RWPE1 (cell line): ENCODE measurements at regions not wholly inside any gene's neighbourhood (a gene's known extent, or its start where the extent isn't known, plus 50 kb on each side); places are given as distances from the start of the nearest gene placed in this dataset.

Experiments
- CTCF ChIA-PET: fragments of 350-600 bp; sonication (Branson Sonifier 250); formaldehyde crosslinking; extraction: SDS; loops from one replicate; lab custom pipeline; 2021; lab: Yijun Ruan, JAX
- POLR2A ChIA-PET: fragments of 400-600 bp; formaldehyde crosslinking; extraction: SDS; loops from one replicate; lab custom pipeline; 2020; ENCODE audit warnings: antibody characterized with exemption; ENCODE audit not compliant: low non-redundant PET; lab: Yijun Ruan, JAX
- DNase-seq: peaks from one replicate; pipeline ENCODE4 v3.0.0; 2012; ENCODE audit warnings: low spot score
- H3K27ac ChIP-seq: fragments of 450-650 bp; 2 replicates; pipeline ENCODE4 v1.5.1; 2017
- CTCF ChIP-seq: fragments of 450-650 bp; conservative IDR thresholded peaks from 2 replicates; pipeline ENCODE4 v1.5.1; 2017; ENCODE audit warnings: low read depth, mild to moderate bottlenecking

DNA sequence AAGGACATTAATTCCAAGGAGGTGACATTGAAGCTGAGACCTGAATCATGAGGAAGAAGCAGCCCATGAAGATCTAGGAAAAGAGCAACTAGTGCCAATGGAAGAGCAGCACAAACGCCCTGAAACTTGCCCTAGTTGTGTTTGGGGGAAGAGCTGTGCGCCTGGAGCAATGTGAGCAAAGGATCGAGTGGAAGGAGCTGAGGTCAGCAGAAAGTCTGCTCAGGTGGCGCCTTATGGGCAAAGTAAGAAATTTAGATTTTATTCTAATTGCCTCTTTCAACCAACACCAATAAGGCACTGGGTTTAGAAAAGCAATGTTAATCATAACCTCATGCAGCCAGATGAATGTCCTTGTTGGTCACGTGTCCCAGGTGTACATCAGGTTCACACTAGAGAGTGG, 226.0 kb upstream of the THSD7B start:
- ChIA-PET CTCF (no interaction called here), POLR2A (no interaction called here)
- no peak for TF ChIP-seq CTCF

GRCh38 chr2:136538489-136538888, 226.9 kb upstream of the THSD7B start:
- H3K27ac ChIP-seq, result no peak overlapping the region
- ChIA-PET POLR2A (no interaction called here), CTCF (interaction anchor here (0.5 kb wide), 1 partner anchor 18 kb away, joined by 4 read pairs; no protein-coding TSS in a partner anchor)
- DNase-seq, result no peak
- TF ChIP-seq CTCF, result no peak

More for the DNA sequence above, 226.0 kb upstream of the THSD7B start:
- H3K27ac ChIP-seq, result no peak overlapping the region
- no peak for DNase-seq

DNA sequence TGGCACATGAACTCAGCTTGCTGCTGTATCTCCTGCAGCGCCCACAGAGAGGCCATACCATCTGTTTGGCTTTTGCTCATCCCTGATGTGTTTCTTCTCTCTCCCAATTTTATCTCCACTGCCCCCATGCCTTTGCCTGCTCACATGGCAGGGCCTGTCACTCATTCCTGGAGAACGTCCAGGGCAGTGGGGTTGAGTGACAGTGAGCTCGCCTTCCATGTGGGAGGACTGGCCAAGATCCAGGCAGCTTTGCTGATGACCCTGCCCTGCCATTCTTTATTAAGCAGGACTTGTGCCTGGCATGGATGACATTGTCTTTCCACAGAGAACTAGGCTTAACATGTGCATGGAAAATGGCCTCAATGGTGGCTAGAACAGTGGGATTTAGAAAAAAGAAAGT, 230.5 kb upstream of the THSD7B start:
- CTCF ChIA-PET, result no interaction called here
- no peak overlapping the region for H3K27ac ChIP-seq
- no peak for DNase-seq
- TF ChIP-seq CTCF, result no peak
- POLR2A ChIA-PET, result no interaction called here

DNA sequence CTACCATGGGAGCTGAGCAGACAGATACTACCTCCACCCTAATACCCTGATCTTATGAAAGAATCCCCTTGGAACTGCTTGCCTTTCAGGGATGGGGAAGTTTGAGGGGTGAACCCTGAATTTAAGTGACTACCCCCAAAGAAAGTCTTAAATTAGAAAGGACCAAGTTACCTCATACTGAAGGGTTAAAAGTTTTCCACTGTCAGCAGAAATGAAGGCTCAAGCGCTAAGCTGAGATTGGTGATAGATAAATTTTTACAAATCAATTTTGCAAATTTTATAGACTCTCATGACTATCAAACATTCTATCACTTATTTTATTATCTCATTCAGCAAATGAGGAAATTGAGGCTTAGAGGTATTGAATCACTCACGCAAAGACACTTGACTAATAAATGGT, 233.2 kb upstream of the THSD7B start:
- CTCF ChIA-PET, result no interaction called here
- POLR2A ChIA-PET, result no interaction called here
- no peak for DNase-seq

DNA sequence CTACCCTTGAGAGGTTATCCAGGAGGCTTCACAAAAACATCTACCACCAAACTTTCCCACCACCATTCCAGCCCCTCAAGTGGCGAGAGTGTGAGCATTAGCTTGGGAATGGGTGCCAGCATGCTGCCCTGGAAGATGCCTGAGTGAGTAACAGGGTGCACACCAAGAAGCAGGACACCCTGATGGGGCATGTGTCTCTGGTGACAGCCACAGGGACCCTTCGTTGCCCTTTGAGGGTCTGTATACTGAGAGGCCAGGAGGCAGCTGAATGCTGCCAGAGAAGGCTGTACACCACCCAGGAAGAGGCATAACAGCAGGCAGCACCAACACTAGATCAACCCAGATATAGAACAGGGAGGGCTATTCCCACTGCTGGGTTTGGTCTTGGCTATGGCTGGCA, 233.6 kb upstream of the THSD7B start:
- TF ChIP-seq CTCF, result no peak
- POLR2A ChIA-PET, result no interaction called here
- no peak overlapping the region for H3K27ac ChIP-seq
- no peak for DNase-seq
- CTCF ChIA-PET, result no interaction called here

More for the DNA sequence above, 233.2 kb upstream of the THSD7B start:
- no peak overlapping the region for H3K27ac ChIP-seq
- TF ChIP-seq CTCF, result no peak

GRCh38 chr2:136530146-136530545, 235.2 kb upstream of the THSD7B start:
- H3K27ac ChIP-seq, result no peak overlapping the region
- TF ChIP-seq CTCF, result no peak
- POLR2A ChIA-PET, result no interaction called here
- DNase-seq, result no peak
- CTCF ChIA-PET, result no interaction called here

DNA sequence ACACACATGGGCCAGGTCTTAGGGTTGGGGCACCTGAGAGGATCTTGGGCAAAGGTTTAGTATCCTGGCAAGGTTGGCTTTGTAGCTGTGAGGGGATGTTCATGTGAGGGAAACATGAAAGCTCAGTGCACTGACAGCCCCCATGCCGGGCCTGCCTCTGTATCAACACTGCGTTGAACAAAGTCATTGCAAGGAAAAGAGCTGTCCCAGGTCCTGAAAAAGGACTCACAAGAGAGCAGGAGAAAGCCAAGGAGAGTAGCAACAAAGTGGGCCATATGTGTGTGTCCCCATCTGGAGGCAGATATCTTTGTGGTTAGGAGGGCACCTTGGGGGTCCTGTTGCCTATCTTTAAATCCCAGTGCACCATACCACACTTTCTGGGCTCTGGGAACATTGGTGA, 237.8 kb upstream of the THSD7B start:
- no peak overlapping the region for H3K27ac ChIP-seq
- POLR2A ChIA-PET, result no interaction called here
- no peak for TF ChIP-seq CTCF
- DNase-seq, result peak; percentile 15
- CTCF ChIA-PET, result no interaction called here
